CD4-positive, alpha-beta T cell treated with Interleukin-21 for 1 hour (primary cell): ENCODE measurements at regions not wholly inside any gene's neighbourhood (a gene's known extent, or its start where the extent isn't known, plus 50 kb on each side); places are given as distances from the start of the nearest gene placed in this dataset.

Source experiments
- DNase-seq: peaks from one replicate; pipeline ENCODE4 v3.0.0-alpha.2; 2020

DNA sequence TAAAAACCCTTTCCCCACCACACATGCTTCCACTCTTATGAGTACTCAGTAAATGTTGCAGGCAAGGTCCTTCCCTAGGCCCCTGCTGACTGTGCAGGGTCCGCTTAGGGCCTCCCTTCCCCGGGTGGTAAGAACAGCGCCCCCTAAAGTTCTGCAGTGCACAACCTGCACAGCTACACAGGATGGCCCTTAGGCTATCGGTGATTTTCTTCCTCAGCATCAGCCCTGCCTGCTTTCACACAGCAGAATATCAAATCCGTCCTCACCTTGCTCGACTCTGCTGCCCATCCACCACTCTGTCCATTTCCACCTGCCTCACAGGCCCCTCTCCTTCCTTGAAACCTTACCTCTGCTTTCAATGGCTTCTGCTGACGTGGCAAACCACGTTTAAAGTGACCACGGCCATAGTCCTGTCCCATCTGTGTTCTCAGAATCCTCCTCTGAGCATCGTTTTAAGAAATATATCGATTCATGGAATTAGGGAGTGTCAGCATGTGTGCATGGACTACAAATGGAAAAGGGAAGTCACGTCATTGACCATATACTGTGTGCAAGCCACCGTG, 51.4 kb upstream of the TMEM132E start:
- DNase-seq = no peak

GRCh38 chr17:34527136-34527907, 52.1 kb upstream of the TMEM132E start:
- DNase-seq = no peak

- DNase-seq = no peak
Observed at GRCh38 chr17:34525651-34526050, 53.7 kb upstream of the TMEM132E start.

DNA sequence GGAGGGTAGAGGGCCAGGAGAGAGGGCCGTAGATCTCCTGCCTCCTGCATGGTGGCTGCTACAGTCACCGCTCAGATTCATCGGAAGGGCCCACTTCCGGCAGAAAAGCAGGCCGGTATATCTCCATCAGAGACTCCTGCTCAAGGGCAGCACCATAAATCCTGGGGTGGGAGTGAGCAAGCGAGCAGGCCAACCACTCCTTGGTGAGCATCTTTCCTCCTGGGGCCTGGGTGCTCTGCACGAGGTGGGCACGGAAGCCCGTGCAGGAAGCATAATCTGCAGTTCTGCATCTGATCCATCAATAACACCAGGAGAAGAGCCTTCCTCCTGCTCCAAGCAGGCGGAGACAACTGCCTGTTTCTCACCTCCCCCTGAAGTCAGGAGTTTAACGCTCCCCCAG, 57.4 kb upstream of the TMEM132E start:
- no peak for DNase-seq

DNA sequence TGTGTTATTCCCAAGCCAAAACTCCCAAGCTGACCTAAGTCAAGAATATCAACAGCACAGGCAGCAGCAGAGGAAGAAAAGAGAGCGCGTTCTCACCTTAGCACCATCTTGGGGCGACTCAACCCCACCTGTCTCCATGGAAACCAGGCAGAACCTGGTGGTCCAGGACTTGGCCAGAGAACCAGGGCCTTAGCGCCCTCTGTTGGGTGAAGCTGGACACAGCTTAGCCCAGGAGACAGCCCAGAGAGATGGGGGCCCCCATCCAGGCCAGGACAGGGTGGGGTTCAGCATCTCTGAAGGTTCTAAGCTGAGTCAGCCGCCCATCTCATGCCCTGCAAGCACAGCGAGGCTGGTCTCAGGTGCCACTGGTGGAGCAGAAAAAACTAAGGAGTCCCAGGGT, 60.1 kb upstream of the TMEM132E start:
- no peak for DNase-seq

- DNase-seq = no peak
Observed at GRCh38 chr17:34517406-34517805, 62.0 kb upstream of the TMEM132E start.

DNA sequence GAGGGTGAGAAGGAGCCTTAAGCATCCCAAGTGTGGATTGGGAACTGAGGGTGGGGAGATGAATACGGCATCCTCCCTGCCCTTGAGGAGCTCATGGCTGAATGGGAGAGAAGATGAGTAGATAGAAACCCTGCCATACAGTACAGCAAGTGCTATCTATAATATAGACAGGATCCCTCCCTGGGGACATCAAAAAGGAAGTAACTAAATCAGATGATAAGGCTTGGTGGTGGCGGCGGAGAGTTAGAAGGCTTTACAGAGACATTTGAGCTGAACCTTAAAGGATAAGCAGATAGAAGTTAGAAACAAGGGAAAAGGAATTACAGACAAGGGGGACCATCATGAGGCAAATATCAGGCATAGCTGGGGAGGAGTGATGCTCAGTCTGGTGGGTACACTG, 67.5 kb upstream of the TMEM132E start:
- no peak for DNase-seq

- no peak for DNase-seq
Observed at GRCh38 chr17:34511265-34511664, 68.1 kb upstream of the TMEM132E start.

DNA sequence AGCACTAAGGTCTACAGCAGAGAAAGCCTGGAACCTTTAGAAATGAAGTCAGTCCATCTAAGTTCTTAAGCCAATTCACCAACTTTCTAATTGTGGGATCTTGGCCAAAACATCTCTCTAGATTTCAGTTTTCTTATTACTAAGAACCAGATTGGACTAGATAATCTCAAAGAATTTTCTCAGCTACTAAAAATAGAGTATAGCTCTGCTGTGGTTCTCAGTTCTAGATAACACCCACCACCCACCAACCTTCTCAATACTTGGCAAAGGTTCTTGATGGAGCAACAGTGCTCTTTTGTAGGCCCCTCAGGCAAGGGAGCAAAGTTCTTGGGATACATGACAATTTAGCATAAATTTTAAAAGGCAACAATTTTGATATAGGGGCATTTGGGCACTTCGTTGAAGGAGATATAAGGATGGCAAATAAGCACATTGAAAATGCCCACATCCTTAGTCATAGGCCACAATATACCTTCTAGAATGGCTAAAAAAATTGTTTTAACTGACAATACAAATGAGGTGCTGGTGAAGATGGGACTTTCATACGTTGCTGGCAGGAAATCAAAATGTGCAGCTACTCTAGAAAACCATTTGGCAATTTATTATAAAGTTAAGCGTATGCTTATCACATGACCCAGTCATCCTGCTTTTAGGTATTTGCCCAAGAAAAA, 74.4 kb upstream of the TMEM132E start:
- no peak for DNase-seq

DNA sequence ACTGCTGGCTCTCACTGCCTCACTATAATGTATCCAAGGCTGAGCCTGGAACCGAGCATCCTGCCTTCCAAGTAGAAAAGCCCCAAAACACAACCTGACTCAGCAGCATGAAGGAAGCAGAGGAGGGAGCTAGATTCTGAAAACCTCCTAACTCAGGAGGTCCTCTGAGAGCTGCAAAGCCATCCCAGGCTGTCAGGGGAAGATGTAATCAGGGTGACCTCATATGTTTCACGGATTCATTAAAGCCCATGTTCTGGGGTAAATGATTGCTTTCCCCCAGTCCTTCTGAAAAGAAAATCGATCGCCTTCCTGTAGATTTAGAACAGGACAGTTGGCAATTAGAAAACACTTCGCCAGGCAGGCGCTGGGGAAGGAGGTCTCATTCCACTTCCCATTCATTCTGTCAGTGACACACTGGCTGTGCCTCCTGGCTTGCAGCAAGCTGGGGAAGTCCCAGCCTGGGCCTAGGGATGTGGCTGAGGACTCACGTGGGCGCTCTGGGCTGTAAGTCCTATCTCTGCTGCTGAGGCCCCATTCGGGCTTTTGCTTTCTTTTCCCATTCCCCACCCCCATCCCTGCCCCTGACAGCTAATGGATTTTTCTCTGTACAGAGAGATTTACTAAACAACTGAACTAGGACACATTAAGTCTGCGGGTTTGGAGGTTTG, 75.7 kb upstream of the TMEM132E start:
- DNase-seq = no peak

GRCh38 chr17:34502426-34502825, 77.0 kb upstream of the TMEM132E start:
- no peak for DNase-seq

GRCh38 chr17:34499576-34499975, 79.8 kb upstream of the TMEM132E start:
- DNase-seq = no peak

DNA sequence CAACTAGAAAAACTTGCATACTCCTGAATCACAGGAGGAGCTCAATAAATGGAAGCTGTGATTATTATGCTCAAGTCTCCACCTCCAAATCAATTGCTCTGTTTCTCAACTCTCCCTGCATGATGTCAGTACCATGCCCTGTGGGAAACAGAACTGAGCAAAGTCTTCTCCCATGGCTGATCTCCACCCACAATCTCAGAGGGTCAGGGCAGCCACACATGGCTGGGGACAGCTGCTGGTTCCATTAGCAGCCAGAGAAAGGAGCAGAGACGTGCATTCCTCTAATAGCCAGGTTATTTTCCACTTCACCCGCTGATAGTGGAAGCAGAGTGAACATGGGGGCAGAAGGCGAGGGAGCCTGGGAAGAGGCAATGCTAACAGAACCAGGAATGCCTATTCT, 85.5 kb upstream of the TMEM132E start:
- no peak for DNase-seq

- DNase-seq = no peak
Observed at GRCh38 chr17:34487626-34488025, 91.8 kb upstream of the TMEM132E start.

- no peak for DNase-seq
Observed at GRCh38 chr17:34486761-34487160, 92.6 kb upstream of the TMEM132E start.

GRCh38 chr17:34485999-34486398, 93.4 kb upstream of the TMEM132E start:
- no peak for DNase-seq

- no peak for DNase-seq
Observed at GRCh38 chr17:34484193-34484733, 95.1 kb upstream of the TMEM132E start.

DNA sequence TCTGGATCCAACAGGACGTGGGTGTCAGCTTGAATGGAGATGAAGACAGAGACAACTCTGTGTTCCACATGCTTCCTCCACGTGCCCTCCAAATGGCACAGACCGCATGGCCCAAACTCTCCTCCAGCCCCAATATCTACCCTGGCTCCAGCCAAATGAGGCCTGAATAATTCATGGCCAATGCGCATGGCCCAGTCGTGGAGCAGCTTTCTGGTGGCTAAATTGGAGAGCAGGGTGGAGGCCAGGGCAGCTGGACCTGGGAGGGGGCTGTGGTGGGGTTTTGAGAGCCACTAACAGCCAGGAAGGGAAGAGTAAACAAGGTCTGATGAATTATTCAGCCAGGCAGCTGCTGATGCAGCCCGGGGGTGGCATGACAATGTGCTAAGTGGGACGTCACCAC, 96.7 kb upstream of the TMEM132E start:
- DNase-seq = no peak

GRCh38 chr17:34481779-34482178, 97.6 kb upstream of the TMEM132E start:
- no peak for DNase-seq

DNA sequence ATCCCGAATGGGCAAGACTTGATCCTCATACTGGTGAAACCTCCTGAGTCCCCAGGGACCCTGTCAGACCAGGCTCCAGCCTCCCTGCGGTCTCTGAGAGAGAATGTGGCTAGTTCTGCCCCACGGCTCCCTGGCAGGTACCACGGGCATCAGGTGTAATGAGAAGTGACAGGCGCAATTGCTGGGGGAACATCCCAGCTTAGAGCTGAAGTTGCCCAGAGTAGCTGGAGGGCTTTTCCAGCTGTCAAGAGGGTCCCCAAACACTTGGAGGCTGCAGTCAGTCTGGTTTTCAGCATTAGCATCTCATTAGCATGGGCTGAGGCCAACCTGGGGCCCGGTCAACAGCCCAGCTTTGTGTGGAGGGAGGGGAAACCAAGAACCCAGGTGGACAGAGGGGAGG, 100.0 kb upstream of the TMEM132E start:
- DNase-seq = no peak

DNA sequence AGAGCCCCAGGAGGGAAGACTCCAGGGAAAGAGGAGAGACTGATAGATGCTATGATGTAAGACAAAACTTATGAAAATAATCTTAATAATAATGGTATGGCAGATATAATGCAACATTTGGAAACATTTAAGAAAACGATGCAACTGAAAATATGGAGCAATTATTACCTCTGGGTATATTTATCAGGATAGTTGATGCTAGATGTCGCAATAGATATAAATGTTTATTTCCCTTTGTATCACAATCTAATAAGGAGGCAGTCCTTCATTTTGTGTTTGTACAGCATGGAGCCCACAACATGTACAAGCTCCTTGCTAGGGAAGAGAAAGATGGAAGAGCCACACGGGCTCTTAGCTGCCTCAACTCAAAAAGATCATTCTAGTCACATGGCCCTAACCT, 101.1 kb upstream of the TMEM132E start:
- no peak for DNase-seq

GRCh38 chr17:34475296-34475695, 104.1 kb upstream of the TMEM132E start:
- DNase-seq = no peak

DNA sequence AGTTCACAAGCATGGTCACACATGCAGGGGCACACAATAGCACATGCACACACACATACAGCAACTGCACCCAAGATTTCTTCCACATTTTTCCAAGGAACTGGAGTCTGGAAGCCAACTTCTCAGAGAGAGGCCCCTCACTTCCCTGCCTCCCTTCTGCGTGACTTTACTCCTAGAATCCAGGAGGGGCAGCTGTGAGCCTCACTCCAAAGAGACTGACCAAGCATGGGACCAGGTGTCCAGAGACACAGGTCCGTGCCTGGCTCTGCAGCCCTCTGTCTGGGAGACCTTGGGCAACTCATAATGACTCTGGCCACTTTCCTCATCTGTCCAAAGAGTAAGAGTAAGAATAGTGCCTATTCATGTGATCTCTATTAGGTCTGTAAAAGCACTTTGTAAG, 104.7 kb upstream of the TMEM132E start:
- no peak for DNase-seq

- DNase-seq = no peak
Observed at GRCh38 chr17:34472363-34472762, 107.0 kb upstream of the TMEM132E start.
